Ovary (tissue), 7 donors: ENCODE measurements at regions not wholly inside any gene's neighbourhood (a gene's known extent, or its start where the extent isn't known, plus 50 kb on each side); places are given as distances from the start of the nearest gene placed in this dataset.

ENCODE experiments used
- DNase-seq, 5 donors: peaks; one replicate each; pipeline ENCODE4 v3.0.0-alpha.2; 2019 to 2020
- H3K27ac ChIP-seq, 2 donors: fragments of 200-600 bp; one replicate each; pipeline versions ENCODE4 v1.5.1 to v1.8.0; 2019 to 2022
- H3K27me3 ChIP-seq: fragments of 200-600 bp; one replicate; pipeline ENCODE4 v1.8.0; 2022
- H3K36me3 ChIP-seq: fragments of 200-600 bp; sonication (generic); one replicate; pipeline ENCODE4 v1.5.1; 2019
- H3K4me1 ChIP-seq: one replicate; pipeline ENCODE4 v1.8.1; 2013; ENCODE audit warnings: mild to moderate bottlenecking, moderate library complexity; ENCODE audit not compliant: insufficient read depth
- H3K4me3 ChIP-seq: fragments of 200-600 bp; sonication (generic); one replicate; pipeline ENCODE4 v1.5.1; 2017
- H3K9me3 ChIP-seq, 2 donors: fragments of 200-600 bp in 1 of 2; sonication (generic) in 1 of 2; one replicate each; pipeline versions ENCODE4 v1.5.1 to v1.8.1; 2013 to 2019; ENCODE audit warnings: mild to moderate bottlenecking in 1 of 2, moderate library complexity in 1 of 2
- EP300 ChIP-seq: sonication (generic); formaldehyde crosslinking; IDR thresholded peaks from one replicate; pipeline ENCODE4 v1.6.1; 2017; ENCODE audit warnings: antibody characterized with exemption
- POLR2A ChIP-seq: fragments of 450-650 bp; IDR thresholded peaks from one replicate; pipeline ENCODE4 v1.6.1; 2017; ENCODE audit warnings: antibody characterized with exemption, mild to moderate bottlenecking, moderate library complexity
- WGBS, 3 donors: extraction: QIAGEN DNeasy Blood & Tissue Kit in 1 of 3; methylation state at CpG; one replicate each; pipeline versions ENCODE4 v1.1.5 to v1.1.7; 2013 to 2017; 5-methylcytosine and 5-hydroxymethylcytosine counted together
- intact Hi-C, 4 donors: fragments of 100-400 bp; cut with DNase I; formaldehyde crosslinking; loops; one replicate each; pipeline versions ENCODE4 v1.11.0 to v1.15.1; 2022 to 2023
- TF ChIP-seq, protein P1 (sequence below), 3 donors: fragments of 450-650 bp in 2 of 3; fragments of 200-600 bp in 1 of 3; IDR thresholded peaks; one replicate each; pipeline versions ENCODE4 v1.5.1 to v1.8.0; 2016 to 2022; ENCODE audit warnings: antibody characterized with exemption in 3 of 3, mild to moderate bottlenecking in 1 of 3
- donor health status: DM: no; HTN: no; CAD: no; lungs with moderate emphysema.
- donor health status: DM: no; HTN: no; CAD: no.
- donor health status: Bipolar disorder and iron deficiency.
- donor health status: DM: no; HTN: no; CAD: no.
- donor health status: DM: yes; HTN: yes; CAD: no.

DNA sequence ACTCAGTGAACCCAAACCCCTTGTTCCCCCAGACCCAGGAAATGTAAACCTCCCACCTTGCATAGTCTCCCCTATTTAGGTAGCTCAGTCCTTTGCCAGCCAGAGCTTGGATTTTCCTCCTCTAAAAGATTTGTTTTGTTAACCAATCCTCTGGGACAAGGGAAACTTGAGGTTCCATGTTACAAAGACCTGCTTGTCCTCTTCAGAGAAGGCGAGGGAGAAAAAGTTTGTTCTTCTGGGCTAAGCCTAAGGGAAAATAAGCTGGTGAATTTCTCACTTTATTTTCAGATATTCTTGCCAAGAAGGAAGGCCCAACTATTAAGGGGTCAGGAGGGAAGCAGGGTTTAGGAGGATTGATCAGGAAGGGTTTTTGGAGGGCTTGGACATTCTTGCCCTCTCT lies 136.1 kb upstream of the PROK2 start:
- 79 to 90% (median 80%) methylated on average over 1 of the region's 1 CpG for WGBS, 3 donors
- Histone ChIP-seq H3K4me3 (no peak overlapping the region), H3K4me1 (no peaks in the 10 kb centered on the region), H3K27me3 (no peaks in the 10 kb centered on the region), H3K27ac (no peak overlapping the region), H3K9me3 (no peaks in the 10 kb centered on the region), H3K36me3 (no peaks in the 10 kb centered on the region)
- DNase-seq: no peak
- intact Hi-C loops: no loop called here
- no peak for TF ChIP-seq POLR2A

DNA sequence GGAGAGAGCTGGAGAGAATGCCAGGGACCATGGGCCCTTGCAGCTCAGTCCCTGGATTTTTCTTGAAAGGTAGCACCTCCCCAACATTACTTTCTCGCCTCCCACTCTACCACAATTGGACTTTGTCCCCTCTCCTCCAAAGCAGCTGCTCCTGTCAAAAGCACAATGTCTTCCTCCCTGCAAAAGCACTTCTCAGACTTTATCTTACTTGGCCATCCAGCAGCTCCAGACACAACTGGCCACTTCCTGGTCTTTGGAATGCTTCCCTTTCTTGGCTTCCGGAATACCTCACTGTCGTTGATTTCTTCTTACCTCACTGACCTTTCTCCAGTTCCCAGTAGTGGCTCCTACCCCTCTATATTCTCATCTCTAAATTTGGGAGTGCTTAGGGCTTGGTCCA lies 134.6 kb upstream of the PROK2 start:
- H3K4me3 ChIP-seq: no peak overlapping the region
- intact Hi-C loops: no loop called here
- H3K36me3 ChIP-seq: no peaks in the 10 kb centered on the region
- no peak for DNase-seq
- H3K27ac ChIP-seq: no peak overlapping the region
- no peaks in the 10 kb centered on the region for H3K27me3 ChIP-seq
- TF ChIP-seq EP300 (no peak), POLR2A (no peak)
- TF ChIP-seq, protein P1, sequence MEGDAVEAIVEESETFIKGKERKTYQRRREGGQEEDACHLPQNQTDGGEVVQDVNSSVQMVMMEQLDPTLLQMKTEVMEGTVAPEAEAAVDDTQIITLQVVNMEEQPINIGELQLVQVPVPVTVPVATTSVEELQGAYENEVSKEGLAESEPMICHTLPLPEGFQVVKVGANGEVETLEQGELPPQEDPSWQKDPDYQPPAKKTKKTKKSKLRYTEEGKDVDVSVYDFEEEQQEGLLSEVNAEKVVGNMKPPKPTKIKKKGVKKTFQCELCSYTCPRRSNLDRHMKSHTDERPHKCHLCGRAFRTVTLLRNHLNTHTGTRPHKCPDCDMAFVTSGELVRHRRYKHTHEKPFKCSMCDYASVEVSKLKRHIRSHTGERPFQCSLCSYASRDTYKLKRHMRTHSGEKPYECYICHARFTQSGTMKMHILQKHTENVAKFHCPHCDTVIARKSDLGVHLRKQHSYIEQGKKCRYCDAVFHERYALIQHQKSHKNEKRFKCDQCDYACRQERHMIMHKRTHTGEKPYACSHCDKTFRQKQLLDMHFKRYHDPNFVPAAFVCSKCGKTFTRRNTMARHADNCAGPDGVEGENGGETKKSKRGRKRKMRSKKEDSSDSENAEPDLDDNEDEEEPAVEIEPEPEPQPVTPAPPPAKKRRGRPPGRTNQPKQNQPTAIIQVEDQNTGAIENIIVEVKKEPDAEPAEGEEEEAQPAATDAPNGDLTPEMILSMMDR (IDR thresholded peaks at IDR 0.05): no peak
- no peaks in the 10 kb centered on the region for H3K4me1 ChIP-seq
- H3K9me3 ChIP-seq: no peaks in the 10 kb centered on the region
- 58 to 78% (median 70%) methylated on average over 3 of the region's 3 CpGs for WGBS, 3 donors

DNA sequence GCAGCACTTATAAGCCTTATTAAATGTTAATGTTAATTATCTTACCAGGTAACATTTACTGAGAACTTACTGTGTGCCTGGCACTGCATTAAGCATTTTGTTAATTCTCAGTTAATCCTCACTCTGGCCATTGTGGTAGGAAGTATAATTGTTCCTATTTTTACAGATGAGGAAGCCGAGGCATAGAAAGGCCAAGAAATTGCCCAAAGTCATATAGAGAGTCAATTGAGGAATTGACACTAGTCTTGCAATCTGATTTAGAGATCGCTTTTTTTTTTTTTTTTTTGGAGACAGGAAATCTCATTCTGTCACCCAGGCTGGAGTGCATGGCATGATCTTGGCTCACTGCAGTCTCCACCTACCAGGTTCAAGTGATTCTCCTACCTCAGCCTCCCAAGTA lies 132.6 kb upstream of the PROK2 start:
- no peak for DNase-seq
- Histone ChIP-seq H3K4me3 (no peak overlapping the region), H3K9me3 (no peaks in the 10 kb centered on the region), H3K4me1 (peaks cover 3% of the 10 kb centered on the region), H3K27ac (no peak overlapping the region), H3K36me3 (no peaks in the 10 kb centered on the region), H3K27me3 (no peaks in the 10 kb centered on the region)
- intact Hi-C loops: no loop called here
- WGBS, 3 donors: 91 to 98% (median 96%) methylated on average over 2 of the region's 2 CpGs
- TF ChIP-seq EP300: no peak

DNA sequence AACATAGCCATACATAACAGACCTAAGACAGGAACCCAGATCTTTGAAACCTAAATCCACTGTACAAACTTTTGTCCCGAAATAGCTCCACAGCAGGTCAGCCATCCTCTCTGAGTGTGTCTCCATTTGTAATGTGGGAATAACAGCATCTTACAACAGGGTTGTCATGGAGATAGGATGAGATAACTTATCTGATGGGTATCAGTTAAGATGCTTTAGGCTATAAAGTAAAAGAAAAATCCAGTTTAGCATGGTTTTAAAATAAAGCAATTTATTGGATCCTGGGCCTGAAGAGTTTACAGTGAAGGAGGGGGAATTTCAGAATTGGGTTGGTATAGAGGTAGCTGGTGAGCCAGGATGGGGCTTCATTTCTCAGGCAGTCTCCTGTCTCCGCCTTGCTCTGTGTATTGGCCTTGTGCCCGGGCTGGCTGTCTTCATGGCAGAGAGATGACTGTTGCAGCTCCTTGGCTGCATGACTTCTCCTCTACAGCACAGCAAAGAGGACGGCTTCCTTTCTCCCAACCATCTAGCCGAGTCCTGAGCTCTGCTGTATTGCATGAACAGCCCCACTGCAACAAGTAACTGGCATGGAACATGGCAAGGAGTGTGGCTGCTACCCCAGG lies 131.9 kb upstream of the PROK2 start:
- no peaks in the 10 kb centered on the region for H3K36me3 ChIP-seq
- peak in 3 of 5 donors; percentile 19 to 42 (median 26) for DNase-seq
- no peaks in the 10 kb centered on the region for H3K27me3 ChIP-seq
- H3K9me3 ChIP-seq: no peaks in the 10 kb centered on the region
- H3K4me1 ChIP-seq: peaks cover 3% of the 10 kb centered on the region
- no peak overlapping the region for H3K4me3 ChIP-seq
- WGBS, 3 donors: 65 to 81% (median 75%) methylated on average over 5 of the region's 5 CpGs
- no peak overlapping the region for H3K27ac ChIP-seq
- TF ChIP-seq POLR2A (no peak), EP300 (no peak)
- TF ChIP-seq, protein P1 (IDR thresholded peaks at IDR 0.05): no peak
- intact Hi-C loops: no loop called here

DNA sequence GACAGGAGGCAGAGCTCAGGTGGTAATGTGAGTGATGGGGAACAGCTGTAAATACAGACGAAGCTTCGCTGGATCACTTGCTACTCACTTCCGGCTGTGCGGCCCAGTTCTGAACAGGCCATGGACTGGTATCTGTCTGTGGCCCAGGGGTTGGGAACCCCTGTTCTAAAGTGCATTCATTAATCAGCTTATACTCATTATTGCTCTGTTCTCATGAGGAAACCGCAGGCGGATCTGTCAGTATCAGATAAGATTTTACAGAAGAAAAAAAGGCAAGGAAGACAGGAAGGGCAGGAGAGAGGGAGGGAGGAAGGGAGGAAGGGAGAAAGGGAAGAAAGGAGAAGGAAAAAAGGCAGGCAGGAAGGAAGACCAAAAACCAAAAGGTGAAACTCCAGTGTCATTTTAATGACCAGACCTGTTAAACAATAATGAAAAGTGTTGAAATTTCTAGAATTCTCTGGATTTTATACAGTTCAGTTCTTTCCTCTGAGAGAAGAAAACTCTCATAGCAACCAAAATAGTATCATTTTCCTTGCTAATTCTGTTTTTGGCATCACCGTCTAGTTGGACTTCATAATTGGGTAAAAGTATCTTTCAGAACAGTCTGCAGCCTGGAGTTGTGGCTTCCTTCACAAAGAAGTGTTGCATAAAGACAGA lies 128.0 kb upstream of the PROK2 start:
- Histone ChIP-seq H3K36me3 (no peaks in the 10 kb centered on the region), H3K27me3 (no peaks in the 10 kb centered on the region), H3K27ac (no peak overlapping the region), H3K4me3 (no peak overlapping the region), H3K4me1 (peaks cover 5% of the 10 kb centered on the region), H3K9me3 (no peaks in the 10 kb centered on the region)
- intact Hi-C loops: no loop called here
- TF ChIP-seq POLR2A (no peak), EP300 (no peak)
- TF ChIP-seq, protein P1 (IDR thresholded peaks at IDR 0.05): no peak
- WGBS, 3 donors: 77 to 84% (median 81%) methylated on average over 7 of the region's 7 CpGs
- no peak for DNase-seq
